H1 (cell line): ENCODE measurements at regions not wholly inside any gene's neighbourhood (a gene's known extent, or its start where the extent isn't known, plus 50 kb on each side); places are given as distances from the start of the nearest gene placed in this dataset.

Source experiments
- CTCF ChIA-PET: fragments of 300-600 bp; sonication (Branson Sonifier 250); formaldehyde crosslinking; loops from one replicate; lab custom pipeline; 2021; ENCODE audit not compliant: partially characterized antibody; lab: Charles Lee
- POLR2A ChIA-PET: fragments of 300-600 bp; sonication (Branson Sonifier 250); formaldehyde crosslinking; loops from one replicate; lab custom pipeline; 2021; ENCODE audit warnings: inconsistent platforms; ENCODE audit not compliant: partially characterized antibody; lab: Charles Lee
- DNase-seq, 2 experiments: peaks; one replicate each; pipeline versions ENCODE4 v3.0.0 to v3.0.0-alpha.2; 2010 to 2022; ENCODE audit warnings: low spot score in 2 of 2, low read depth in 1 of 2, mixed read lengths in 1 of 2
- FAIRE-seq: peaks from 2 replicates; lab custom pipeline; 2011; peaks lifted over from hg19 to GRCh38; lab: Jason Lieb, UNC
- H2AFZ ChIP-seq: 2 replicates; pipeline ENCODE4 v1.8.1; 2012; ENCODE audit warnings: low read length, inconsistent platforms
- H2AK5ac ChIP-seq: 2 replicates; pipeline ENCODE4 v1.6.1; 2013; ENCODE audit warnings: low read depth, low read length
- H2BK120ac ChIP-seq: replicated peaks from 2 replicates; pipeline ENCODE3; 2013; ENCODE audit warnings: low read depth, low read length, inconsistent platforms
- H2BK12ac ChIP-seq: 2 replicates; pipeline ENCODE4 v1.6.1; 2013; ENCODE audit warnings: low read depth, low read length
- H2BK15ac ChIP-seq: 2 replicates; pipeline ENCODE4 v1.6.1; 2013; ENCODE audit warnings: low read length
- H2BK20ac ChIP-seq: 2 replicates; pipeline ENCODE4 v1.6.1; 2013; ENCODE audit warnings: low read length
- H2BK5ac ChIP-seq: 2 replicates; pipeline ENCODE4 v1.6.1; 2013; ENCODE audit warnings: low read depth, low read length
- H3K14ac ChIP-seq: 2 replicates; pipeline ENCODE4 v1.6.1; 2013; ENCODE audit warnings: inconsistent platforms; ENCODE audit not compliant: insufficient read length
- H3K18ac ChIP-seq: 2 replicates; pipeline ENCODE4 v1.6.1; 2013; ENCODE audit warnings: low read length; ENCODE audit errors: extremely low read depth
- H3K23ac ChIP-seq: 2 replicates; pipeline ENCODE4 v1.6.1; 2013; ENCODE audit warnings: inconsistent platforms; ENCODE audit not compliant: insufficient read length
- H3K23me2 ChIP-seq: 2 replicates; pipeline ENCODE4 v1.6.1; 2013; ENCODE audit warnings: low read depth, low read length
- H3K27ac ChIP-seq: 2 replicates; pipeline ENCODE4 v1.6.1; 2011; ENCODE audit warnings: low read depth, low read length, inconsistent platforms
- H3K27me3 ChIP-seq, 4 experiments: replicated peaks in 1 of 4; 1 replicate in 1 of 4; 2 replicates in 3 of 4; pipeline versions ENCODE4 v1.6.1 to v1.8.1; 2011 to 2013; ENCODE audit warnings: low read length in 3 of 4, mild to moderate bottlenecking in 3 of 4, inconsistent platforms in 2 of 4, mixed read lengths in 2 of 4, moderate library complexity in 1 of 4; ENCODE audit not compliant: control insufficient read depth in 3 of 4, insufficient read depth in 3 of 4; ENCODE audit errors: extremely low read depth in 1 of 4
- H3K36me3 ChIP-seq, 4 experiments: 2 replicates each; pipeline versions ENCODE4 v1.6.1 to v1.8.1; 2011 to 2013; ENCODE audit warnings: mild to moderate bottlenecking in 4 of 4, low read length in 3 of 4, moderate library complexity in 2 of 4, control low read depth in 1 of 4, inconsistent platforms in 1 of 4; ENCODE audit not compliant: insufficient read depth in 4 of 4, control insufficient read depth in 2 of 4
- H3K4ac ChIP-seq: replicated peaks from 2 replicates; pipeline ENCODE3; 2013; ENCODE audit warnings: low read length, low read depth, mixed read lengths, inconsistent platforms; ENCODE audit not compliant: insufficient read length
- H3K4me1 ChIP-seq, 4 experiments: replicated peaks in 1 of 4; 1 replicate in 1 of 4; 2 replicates in 3 of 4; pipeline versions ENCODE4 v1.6.1 to v1.8.1; 2011 to 2013; ENCODE audit warnings: low read length in 3 of 4, inconsistent platforms in 2 of 4, mixed read lengths in 1 of 4; ENCODE audit not compliant: insufficient read depth in 4 of 4, control insufficient read depth in 3 of 4
- H3K4me2 ChIP-seq, 2 experiments: 2 replicates each; pipeline versions ENCODE4 v1.6.1 to v1.8.1; 2011 to 2013; ENCODE audit warnings: low read depth in 2 of 2, low read length in 2 of 2, control low read depth in 1 of 2, inconsistent platforms in 1 of 2, mild to moderate bottlenecking in 1 of 2; ENCODE audit not compliant: insufficient read depth in 1 of 2
- H3K4me3 ChIP-seq, 4 experiments: fragments of 200-600, 300-600 bp in 1 of 4; sonication (generic), shearing (Covaris generic), sonication (Bioruptor Twin) in 1 of 4; 2 replicates each; pipeline versions ENCODE4 v1.5.1 to v1.8.1; 2011 to 2016; ENCODE audit warnings: low read length in 4 of 4, low read depth in 3 of 4, control low read depth in 2 of 4, inconsistent platforms in 2 of 4, mild to moderate bottlenecking in 2 of 4, mixed read lengths in 1 of 4, moderate library complexity in 1 of 4; ENCODE audit not compliant: insufficient read depth in 2 of 4; ENCODE audit errors: extremely low read depth in 1 of 4
- H3K56ac ChIP-seq: replicated peaks from 2 replicates; pipeline ENCODE3; 2013; ENCODE audit warnings: low read depth, mild to moderate bottlenecking, mixed read lengths, low read length, inconsistent platforms; ENCODE audit not compliant: insufficient read length
- H3K79me1 ChIP-seq: 2 replicates; pipeline ENCODE4 v1.6.1; 2013; ENCODE audit warnings: low read depth, low read length, control low read depth
- H3K79me2 ChIP-seq, 2 experiments: 2 replicates each; pipeline versions ENCODE4 v1.6.1 to v1.8.1; 2012 to 2013; ENCODE audit warnings: low read length in 2 of 2, mild to moderate bottlenecking in 2 of 2, inconsistent platforms in 1 of 2; ENCODE audit not compliant: insufficient read depth in 2 of 2, control insufficient read depth in 1 of 2
- H3K9ac ChIP-seq, 4 experiments: replicated peaks in 1 of 4; 1 replicate in 1 of 4; 2 replicates in 3 of 4; pipeline versions ENCODE4 v1.6.1 to v1.8.1; 2011 to 2013; ENCODE audit warnings: low read depth in 3 of 4, low read length in 3 of 4, control low read depth in 2 of 4, mild to moderate bottlenecking in 2 of 4, moderate library complexity in 2 of 4, inconsistent platforms in 1 of 4; ENCODE audit errors: extremely low read depth in 1 of 4
- H3K9me3 ChIP-seq, 2 experiments: 2 replicates each; pipeline versions ENCODE4 v1.6.1 to v1.8.1; 2012 to 2013; ENCODE audit warnings: mild to moderate bottlenecking in 2 of 2, moderate library complexity in 2 of 2, control low read depth in 1 of 2, inconsistent platforms in 1 of 2, low read depth in 1 of 2, low read length in 1 of 2, mixed read lengths in 1 of 2; ENCODE audit not compliant: insufficient read depth in 2 of 2
- H4K20me1 ChIP-seq, 2 experiments: replicated peaks in 1 of 2; 2 replicates each; pipeline versions ENCODE3 to v1.8.1; 2011 to 2013; ENCODE audit warnings: inconsistent platforms in 2 of 2, low read length in 2 of 2, mild to moderate bottlenecking in 1 of 2; ENCODE audit not compliant: insufficient read depth in 2 of 2, control insufficient read depth in 1 of 2
- H4K5ac ChIP-seq: 2 replicates; pipeline ENCODE4 v1.6.1; 2013; ENCODE audit warnings: low read length, low read depth, mixed read lengths, inconsistent platforms; ENCODE audit not compliant: insufficient read length
- H4K8ac ChIP-seq: 2 replicates; pipeline ENCODE4 v1.8.0; 2013; ENCODE audit warnings: mild to moderate bottlenecking, moderate library complexity, low read length, inconsistent platforms; ENCODE audit not compliant: insufficient read depth; ENCODE audit errors: extremely low read depth
- H4K91ac ChIP-seq: replicated peaks from 2 replicates; pipeline ENCODE3; 2013; ENCODE audit warnings: low read length, mixed read lengths, inconsistent platforms; ENCODE audit not compliant: insufficient read length
- CBX8 ChIP-seq: fragments of 300-800, 300-1000 bp; sonication (generic); IDR thresholded peaks from 2 replicates; pipeline ENCODE4 v1.7.1; 2016; ENCODE audit warnings: low read depth, low read length, borderline replicate concordance
- WGBS, 2 experiments: shearing (Covaris generic) in 1 of 2; methylation state at CpG; one replicate each; pipeline versions ENCODE4 v1.1.6 to v1.1.7; 2013 to 2015; ENCODE audit warnings: low lambda C conversion rate in 2 of 2, mixed read lengths in 2 of 2, inconsistent platforms in 1 of 2, low coverage in 1 of 2, missing lambda C conversion rate in 1 of 2; ENCODE audit not compliant: insufficient replicate concordance in 2 of 2, insufficient coverage in 1 of 2, insufficient read length in 1 of 2; ENCODE audit errors: extremely low coverage in 1 of 2, missing lambda C conversion rate in 1 of 2; 5-methylcytosine and 5-hydroxymethylcytosine counted together

DNA sequence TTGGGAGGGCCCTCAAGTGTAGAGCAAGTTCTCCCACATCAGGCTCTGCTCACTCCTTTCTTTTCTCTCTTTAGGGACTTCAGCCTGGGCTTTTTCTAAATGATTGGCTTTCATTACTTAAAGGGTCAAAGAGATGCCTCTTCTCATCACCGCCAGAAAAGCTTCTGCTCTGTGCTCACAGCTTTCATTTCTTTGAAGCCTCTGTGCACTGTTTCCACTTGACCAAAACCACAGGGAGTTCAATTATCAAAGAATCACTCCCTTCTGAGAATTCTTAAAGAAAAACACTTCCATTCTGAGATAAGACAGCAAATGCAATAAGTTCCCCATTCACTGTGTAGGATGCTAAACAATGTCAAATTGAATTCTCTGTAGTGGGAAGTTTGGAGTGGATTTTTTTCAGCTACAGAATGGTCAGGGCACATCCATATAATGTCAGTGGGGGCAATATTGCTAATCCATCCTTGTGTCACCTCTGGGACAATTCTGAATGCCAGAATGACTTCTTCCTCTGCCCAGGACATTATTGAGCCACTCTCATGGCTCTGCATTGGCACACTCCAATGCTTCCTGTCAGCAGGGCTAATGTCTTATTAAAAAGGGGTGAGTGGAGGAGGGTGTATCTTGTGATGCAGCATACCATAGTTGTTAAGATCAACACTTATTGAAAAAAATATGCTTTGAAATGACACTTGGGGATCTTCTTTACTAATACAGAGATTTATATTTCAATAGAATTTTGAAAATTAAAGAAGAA, 217.6 kb downstream of the SNCA start:
- Histone ChIP-seq H3K79me1 (no peaks in the 10 kb centered on the region), H2BK20ac (no peak overlapping the region), H3K14ac (no peak overlapping the region), H2BK12ac (no peak overlapping the region), H4K8ac (no peak overlapping the region), H2BK5ac (no peak overlapping the region), H2BK15ac (no peak overlapping the region), H2AK5ac (no peak overlapping the region), H3K9ac (no peak overlapping the region), H3K23me2 (no peaks in the 10 kb centered on the region), H3K27me3 (no peaks in the 10 kb centered on the region), H4K5ac (no peak overlapping the region), H2BK120ac (no peak overlapping the region), H3K4me3 (no peak overlapping the region), H3K23ac (no peak overlapping the region), H3K56ac (no peak overlapping the region), H3K18ac (no peak overlapping the region), H4K91ac (no peak overlapping the region), H3K9me3 (no peaks in the 10 kb centered on the region), H3K4me2 (no peak overlapping the region), H3K4me1 (0 out of 7 replicates have a peak, but pooled peaks cover 0 to 2% (median 0%) of the 10 kb centered on the region in 4 experiments), H2AFZ (no peak overlapping the region), H3K4ac (no peak overlapping the region), H3K79me2 (no peaks in the 10 kb centered on the region), H3K27ac (no peak overlapping the region), H3K36me3 (no peaks in the 10 kb centered on the region), H4K20me1 (no peaks in the 10 kb centered on the region)
- CTCF ChIA-PET: no interaction called here
- DNase-seq (no peak), FAIRE-seq (no peak)
- 92% methylated on average over 1 of the region's 1 CpG; no CpG with 5 or more reads in 1 of the 2 experiments for WGBS, 2 experiments
- POLR2A ChIA-PET: no interaction called here
- no peak for TF ChIP-seq CBX8
